Activated CD4-positive, alpha-beta T cell treated with anti-CD3 and anti-CD28 coated beads, Interleukin-2, amount 10 ng/mL, durations not matched to agents 7 days and 5 days (primary cell): ENCODE measurements at regions not wholly inside any gene's neighbourhood (a gene's known extent, or its start where the extent isn't known, plus 50 kb on each side); places are given as distances from the start of the nearest gene placed in this dataset.

Experiments used
- CTCF ChIA-PET: fragments of 350-600 bp; sonication (Branson Sonifier 250); formaldehyde crosslinking; loops from one replicate; lab custom pipeline; 2021; ENCODE audit warnings: antibody characterized with exemption; lab: Charles Lee
- POLR2A ChIA-PET: fragments of 350-600 bp; sonication (Branson Sonifier 250); formaldehyde crosslinking; loops from one replicate; lab custom pipeline; 2021; ENCODE audit warnings: antibody characterized with exemption; lab: Charles Lee
- DNase-seq: peaks from one replicate; pipeline ENCODE4 v3.0.0-alpha.2; 2020
- H3K27ac Mint-ChIP-seq: one replicate; pipeline ENCODE4 v1.8.0; 2021; ENCODE audit warnings: mild to moderate bottlenecking, moderate library complexity, mixed read lengths
- H3K27me3 Mint-ChIP-seq: one replicate; pipeline ENCODE4 v1.8.0; 2021; ENCODE audit warnings: mixed read lengths
- H3K36me3 Mint-ChIP-seq: one replicate; pipeline ENCODE4 v1.8.0; 2021; ENCODE audit warnings: low read depth, mixed read lengths
- H3K4me1 Mint-ChIP-seq: one replicate; pipeline ENCODE4 v1.8.0; 2021; ENCODE audit warnings: mixed read lengths
- H3K4me3 Mint-ChIP-seq: one replicate; pipeline ENCODE4 v1.8.0; 2021; ENCODE audit warnings: mild to moderate bottlenecking, moderate library complexity, mixed read lengths
- H3K9me3 Mint-ChIP-seq: one replicate; pipeline ENCODE4 v1.8.0; 2021; ENCODE audit warnings: mixed read lengths

DNA sequence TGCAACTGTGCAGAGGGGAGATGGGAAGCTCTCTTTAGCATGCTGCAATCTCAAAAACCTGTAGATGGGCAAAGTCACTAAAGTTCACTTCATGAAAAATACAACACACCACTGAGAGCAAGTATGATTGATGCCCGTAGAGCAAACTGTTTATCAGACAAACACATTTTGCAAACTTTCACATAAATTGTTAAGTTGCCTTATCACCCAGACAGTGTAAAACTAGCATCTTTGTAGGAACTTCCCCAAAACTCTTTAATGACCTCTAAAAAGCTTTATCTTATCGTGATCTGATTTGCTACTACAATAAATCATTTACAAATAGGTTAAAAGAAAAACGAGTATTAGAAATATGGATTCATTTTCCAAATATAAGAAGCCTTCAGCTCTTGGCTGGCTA is 391.0 kb downstream of the LMO4 start:
- ChIA-PET POLR2A (no interaction called here), CTCF (no interaction called here)
- H3K27me3 Mint-ChIP-seq: no peaks in the 10 kb centered on the region
- H3K4me3 Mint-ChIP-seq: no peak overlapping the region
- no peaks in the 10 kb centered on the region for H3K4me1 Mint-ChIP-seq
- H3K36me3 Mint-ChIP-seq: no peaks in the 10 kb centered on the region
- no peak for DNase-seq
- H3K27ac Mint-ChIP-seq: no peak overlapping the region
- no peaks in the 10 kb centered on the region for H3K9me3 Mint-ChIP-seq

DNA sequence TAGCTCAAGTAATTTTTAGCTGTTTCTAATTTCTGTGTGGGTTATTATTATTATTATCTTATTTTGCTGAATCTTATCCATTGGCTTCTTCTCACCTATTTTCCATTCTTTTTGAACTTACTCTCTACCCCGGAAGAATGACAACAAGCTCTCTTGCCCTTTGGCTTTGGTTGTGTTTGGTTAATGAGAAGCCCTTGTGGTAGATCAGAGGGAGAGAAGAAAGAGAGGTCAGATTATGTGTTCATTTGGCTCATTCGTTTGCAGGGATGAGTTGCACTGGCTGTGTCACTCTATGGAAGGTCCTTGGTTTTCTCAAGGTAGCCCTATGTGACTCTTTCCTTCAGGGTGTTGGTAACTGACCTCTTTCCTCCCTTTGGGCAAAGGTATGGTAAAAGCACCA is 391.9 kb downstream of the LMO4 start:
- Mint-ChIP-seq H3K27ac (no peak overlapping the region), H3K36me3 (no peaks in the 10 kb centered on the region), H3K27me3 (no peaks in the 10 kb centered on the region), H3K4me1 (no peaks in the 10 kb centered on the region), H3K9me3 (no peaks in the 10 kb centered on the region), H3K4me3 (no peak overlapping the region)
- CTCF ChIA-PET: no interaction called here
- POLR2A ChIA-PET: no interaction called here
- DNase-seq: no peak

DNA sequence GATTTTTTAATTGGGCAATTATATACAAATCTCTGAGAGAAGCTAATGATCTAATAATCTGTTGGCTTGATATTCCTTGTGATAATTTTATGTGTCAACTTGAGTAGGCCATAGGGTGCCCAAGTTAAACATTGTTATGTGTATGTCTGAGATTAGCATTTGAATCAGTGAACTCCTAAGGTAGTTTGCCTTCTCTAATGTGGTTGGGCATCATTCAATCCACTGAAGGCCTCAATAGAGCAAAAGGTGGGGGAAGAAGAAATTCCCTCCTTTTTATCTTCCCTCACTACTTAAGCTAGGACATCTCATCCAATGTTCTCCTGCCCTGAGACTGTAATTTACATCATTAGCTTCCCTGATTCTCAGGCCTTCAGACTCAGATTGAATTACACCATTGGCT is 394.5 kb downstream of the LMO4 start:
- Mint-ChIP-seq H3K27ac (no peak overlapping the region), H3K4me3 (no peak overlapping the region), H3K9me3 (no peaks in the 10 kb centered on the region), H3K4me1 (no peaks in the 10 kb centered on the region), H3K36me3 (no peaks in the 10 kb centered on the region), H3K27me3 (no peaks in the 10 kb centered on the region)
- ChIA-PET POLR2A (no interaction called here), CTCF (no interaction called here)
- DNase-seq: no peak

DNA sequence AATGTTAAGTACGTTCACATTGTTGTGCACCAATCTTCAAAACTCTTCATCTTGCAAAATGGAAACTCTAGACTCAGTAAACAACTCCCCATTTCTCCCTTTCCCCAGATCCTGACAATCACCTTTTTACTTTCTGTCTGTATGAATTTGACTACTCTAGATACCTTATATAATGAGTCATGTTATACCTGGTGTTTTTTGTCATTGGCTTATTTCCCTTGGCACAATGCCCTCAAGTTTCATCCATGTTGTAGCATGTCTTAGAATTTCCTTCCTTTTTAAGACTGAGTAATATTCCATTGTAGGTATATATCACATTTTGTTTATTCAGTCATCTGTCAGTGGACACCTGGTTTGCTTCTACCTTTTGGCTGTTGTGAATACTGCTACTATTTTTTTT is 399.5 kb downstream of the LMO4 start:
- ChIA-PET POLR2A (no interaction called here), CTCF (no interaction called here)
- no peaks in the 10 kb centered on the region for H3K27me3 Mint-ChIP-seq
- DNase-seq: no peak
- H3K4me1 Mint-ChIP-seq: no peaks in the 10 kb centered on the region
- no peak overlapping the region for H3K27ac Mint-ChIP-seq
- no peaks in the 10 kb centered on the region for H3K9me3 Mint-ChIP-seq
- H3K4me3 Mint-ChIP-seq: no peak overlapping the region
- no peaks in the 10 kb centered on the region for H3K36me3 Mint-ChIP-seq

DNA sequence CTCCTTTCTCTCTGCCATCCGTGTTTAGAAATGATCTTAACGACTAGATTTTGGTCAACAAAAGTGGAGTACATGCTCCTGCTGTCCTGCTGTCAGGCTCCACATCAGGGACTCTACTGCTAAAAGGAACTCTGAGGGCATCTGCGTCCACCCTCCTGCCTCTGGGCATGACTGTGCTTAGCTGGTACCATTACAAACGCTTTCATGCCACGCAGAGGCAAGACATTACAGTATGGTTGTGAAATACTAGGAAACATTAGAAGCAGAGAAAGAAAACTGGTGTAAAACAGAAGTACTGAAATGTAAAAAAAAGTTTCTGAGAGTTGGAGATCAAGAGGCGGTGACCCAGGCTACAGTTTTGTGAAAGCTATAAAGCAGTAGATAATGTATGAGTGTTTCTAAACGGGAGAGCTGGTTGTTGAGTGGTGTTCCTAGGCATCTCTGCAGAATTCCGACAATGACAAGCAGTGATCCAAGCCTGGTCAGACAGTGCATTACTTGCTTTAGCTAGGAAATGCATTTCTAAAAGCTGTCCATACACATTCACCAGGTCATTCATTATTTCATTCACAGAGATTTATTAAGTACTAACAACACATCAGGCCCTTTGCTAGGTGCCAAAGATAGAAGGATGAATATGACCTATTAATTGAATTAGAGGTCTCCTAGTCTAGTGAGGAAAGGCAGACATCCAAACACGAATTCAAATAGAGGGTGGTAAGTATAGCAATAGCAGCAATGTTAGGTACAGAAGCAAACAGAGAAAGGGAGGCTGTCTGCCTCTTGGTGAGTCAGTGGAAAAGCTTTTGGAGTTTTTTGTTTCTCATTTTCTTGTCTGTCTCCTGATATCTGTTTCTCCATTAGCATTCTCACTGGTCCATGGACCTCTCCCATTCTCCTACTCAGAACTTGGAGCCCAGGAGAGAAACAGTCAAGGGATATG is 401.9 kb downstream of the LMO4 start:
- Mint-ChIP-seq H3K27ac (no peak overlapping the region), H3K27me3 (peaks cover 3% of the 10 kb centered on the region), H3K9me3 (no peaks in the 10 kb centered on the region), H3K4me3 (no peak overlapping the region), H3K4me1 (no peaks in the 10 kb centered on the region), H3K36me3 (no peaks in the 10 kb centered on the region)
- ChIA-PET CTCF (no interaction called here), POLR2A (no interaction called here)
- DNase-seq: no peak

DNA sequence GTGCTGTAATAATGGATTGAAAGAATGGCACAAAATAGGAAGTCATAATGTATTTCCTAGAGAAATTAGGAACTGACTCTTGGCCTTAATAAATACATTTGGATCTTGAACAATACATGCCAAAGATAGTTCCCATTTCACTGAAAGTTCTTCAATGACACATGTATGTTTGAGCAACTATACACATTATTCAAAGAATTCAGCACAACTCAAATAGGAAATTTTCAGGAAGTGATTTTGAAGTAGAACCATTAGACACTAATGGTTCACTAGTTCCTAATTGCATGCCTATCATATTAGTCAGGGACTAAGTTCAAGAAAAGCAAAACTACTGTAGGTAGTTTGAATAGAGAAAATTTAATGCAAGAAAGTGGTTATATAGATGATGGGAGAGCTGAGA is 404.7 kb downstream of the LMO4 start:
- CTCF ChIA-PET: no interaction called here

DNA sequence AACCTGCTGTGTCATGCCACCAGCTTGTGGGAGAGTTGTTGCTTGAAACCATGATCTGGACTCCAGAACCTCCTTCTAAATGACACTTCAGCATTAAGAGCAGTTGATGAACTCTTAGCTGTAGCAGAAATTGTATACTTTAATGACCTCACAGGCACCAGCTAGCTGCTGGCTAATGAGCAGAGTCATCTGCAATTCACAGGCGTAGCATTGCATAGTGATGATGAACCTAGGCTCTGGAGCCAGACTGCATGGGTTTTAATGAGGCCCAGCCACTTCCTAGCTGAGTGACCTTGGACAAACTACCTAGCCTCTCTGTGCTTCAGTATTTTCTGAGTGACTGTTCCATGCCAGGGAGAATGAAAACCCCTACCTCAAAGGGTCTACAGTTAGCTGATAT is 407.1 kb downstream of the LMO4 start:
- H3K36me3 Mint-ChIP-seq: no peaks in the 10 kb centered on the region
- peaks cover 3% of the 10 kb centered on the region for H3K27me3 Mint-ChIP-seq
- DNase-seq: no peak
- no peaks in the 10 kb centered on the region for H3K4me1 Mint-ChIP-seq
- H3K4me3 Mint-ChIP-seq: no peak overlapping the region
- ChIA-PET CTCF (no interaction called here), POLR2A (no interaction called here)
- H3K9me3 Mint-ChIP-seq: no peaks in the 10 kb centered on the region
- H3K27ac Mint-ChIP-seq: no peak overlapping the region

More for the DNA sequence above, 404.7 kb downstream of the LMO4 start:
- no peak overlapping the region for H3K27ac Mint-ChIP-seq
- H3K9me3 Mint-ChIP-seq: no peaks in the 10 kb centered on the region
- H3K36me3 Mint-ChIP-seq: no peaks in the 10 kb centered on the region
- H3K4me1 Mint-ChIP-seq: no peaks in the 10 kb centered on the region
- H3K27me3 Mint-ChIP-seq: peaks cover 3% of the 10 kb centered on the region
- H3K4me3 Mint-ChIP-seq: no peak overlapping the region
- POLR2A ChIA-PET: no interaction called here
- DNase-seq: no peak

DNA sequence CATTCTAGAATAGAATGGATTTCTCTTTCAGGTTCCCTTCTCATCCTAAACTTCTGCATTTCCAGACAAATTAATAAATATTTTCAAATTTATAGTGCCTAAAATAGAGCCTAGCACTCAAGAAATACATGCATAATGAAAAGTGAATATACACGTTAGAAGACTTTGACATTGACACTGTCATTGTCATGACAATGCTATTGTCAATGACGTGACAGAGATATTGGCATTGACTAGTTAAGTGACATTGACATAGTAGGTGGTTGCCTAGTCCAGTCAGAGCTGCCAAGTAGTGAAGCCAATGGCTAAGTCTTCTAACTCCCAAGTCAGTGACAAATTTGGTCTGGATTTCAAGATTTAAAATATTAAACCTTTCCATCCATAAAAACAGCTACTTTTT is 410.5 kb downstream of the LMO4 start:
- no peak for DNase-seq
- Mint-ChIP-seq H3K4me1 (no peaks in the 10 kb centered on the region), H3K9me3 (no peaks in the 10 kb centered on the region), H3K27ac (no peak overlapping the region), H3K4me3 (no peak overlapping the region), H3K36me3 (no peaks in the 10 kb centered on the region), H3K27me3 (peaks cover 3% of the 10 kb centered on the region)
- CTCF ChIA-PET: interaction anchor here (0.7 kb wide), 1 partner anchor 10 kb away, joined by 4 read pairs; no protein-coding TSS in a partner anchor
- POLR2A ChIA-PET: no interaction called here

DNA sequence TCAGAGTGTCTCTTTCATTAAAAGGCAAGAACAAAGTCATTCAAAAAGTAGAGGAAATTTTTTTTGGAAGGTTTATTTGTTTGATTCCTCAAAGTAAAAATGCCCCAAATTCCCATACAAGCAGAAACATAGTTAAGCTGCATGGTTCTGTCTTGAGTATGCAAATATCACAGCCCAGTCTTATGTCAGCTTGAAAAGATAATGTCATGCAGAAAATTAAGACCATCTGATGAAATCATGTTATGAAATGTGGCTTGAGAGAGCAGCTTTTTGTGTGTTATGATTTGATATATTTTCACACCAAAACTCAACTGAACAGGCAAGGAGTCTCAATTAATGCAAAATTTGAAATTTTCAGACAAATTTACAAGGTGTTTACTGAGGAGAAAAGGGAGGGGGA is 411.0 kb downstream of the LMO4 start:
- Mint-ChIP-seq H3K27ac (no peak overlapping the region), H3K27me3 (peaks cover 3% of the 10 kb centered on the region), H3K4me1 (no peaks in the 10 kb centered on the region), H3K36me3 (no peaks in the 10 kb centered on the region), H3K4me3 (no peak overlapping the region), H3K9me3 (no peaks in the 10 kb centered on the region)
- ChIA-PET CTCF (no interaction called here), POLR2A (no interaction called here)
- DNase-seq: no peak

DNA sequence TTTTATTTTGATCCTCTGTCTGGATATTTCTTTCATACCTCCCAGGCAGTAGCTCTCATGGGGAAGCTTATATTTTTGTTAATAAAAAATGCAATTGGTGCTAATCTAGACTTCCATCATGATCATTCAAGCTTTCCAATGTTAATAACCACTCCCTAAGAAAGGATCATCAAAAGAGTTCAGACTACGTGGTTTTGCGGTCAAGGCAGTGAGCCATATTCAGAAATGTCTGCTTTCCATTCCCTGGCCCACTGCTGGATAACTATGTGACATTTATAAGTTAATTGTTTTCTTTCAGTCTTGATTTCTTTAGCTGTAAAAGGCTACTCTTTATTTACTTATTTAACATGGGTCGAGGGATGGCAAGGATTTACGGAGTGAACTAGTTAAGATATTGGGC is 414.6 kb downstream of the LMO4 start:
- ChIA-PET POLR2A (no interaction called here), CTCF (no interaction called here)
- no peaks in the 10 kb centered on the region for H3K27me3 Mint-ChIP-seq
- H3K4me3 Mint-ChIP-seq: no peak overlapping the region
- H3K27ac Mint-ChIP-seq: no peak overlapping the region
- no peak for DNase-seq
- no peaks in the 10 kb centered on the region for H3K9me3 Mint-ChIP-seq
- H3K36me3 Mint-ChIP-seq: no peaks in the 10 kb centered on the region
- no peaks in the 10 kb centered on the region for H3K4me1 Mint-ChIP-seq

DNA sequence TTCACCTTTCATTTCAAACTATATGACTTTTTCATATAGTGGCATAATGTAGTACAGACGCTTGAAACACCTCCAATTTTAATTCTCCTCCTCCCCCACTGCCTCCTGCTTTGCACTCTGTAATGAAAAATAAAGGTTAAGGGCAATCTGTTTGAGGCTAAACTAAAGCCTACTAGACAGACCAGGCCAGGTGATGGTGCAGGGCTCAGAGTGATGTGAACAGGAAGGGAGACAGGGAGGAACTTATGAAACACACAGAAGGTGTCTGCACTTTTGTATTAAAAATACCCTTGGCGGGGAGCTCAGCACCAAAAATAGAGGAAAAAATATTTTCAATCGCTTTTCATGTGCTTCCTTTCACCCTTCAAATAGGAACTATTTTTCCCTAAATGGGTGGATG is 415.4 kb downstream of the LMO4 start:
- Mint-ChIP-seq H3K27ac (no peak overlapping the region), H3K4me3 (no peak overlapping the region), H3K4me1 (no peaks in the 10 kb centered on the region), H3K36me3 (no peaks in the 10 kb centered on the region), H3K27me3 (no peaks in the 10 kb centered on the region), H3K9me3 (no peaks in the 10 kb centered on the region)
- no peak for DNase-seq
- POLR2A ChIA-PET: no interaction called here
- CTCF ChIA-PET: no interaction called here

DNA sequence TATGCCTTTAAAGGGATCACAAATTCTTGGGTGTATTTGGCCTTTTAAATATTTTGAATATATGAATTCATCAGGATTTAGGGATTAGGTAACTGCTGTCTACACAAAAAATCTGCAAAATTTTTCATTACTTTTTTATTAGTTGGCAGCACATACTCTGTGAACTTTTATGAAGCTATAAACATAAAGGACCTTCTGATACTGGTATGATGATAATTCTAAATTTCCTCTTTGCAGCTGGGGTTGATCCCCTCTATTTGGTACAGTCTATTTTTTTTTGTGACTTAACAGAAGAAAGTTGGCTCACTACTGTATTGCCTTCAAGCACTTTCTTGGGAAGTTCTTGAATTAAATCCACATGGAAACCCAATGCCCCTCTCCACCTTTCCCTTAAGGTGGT is 416.1 kb downstream of the LMO4 start:
- Mint-ChIP-seq H3K9me3 (no peaks in the 10 kb centered on the region), H3K4me1 (no peaks in the 10 kb centered on the region), H3K27ac (no peak overlapping the region), H3K4me3 (no peak overlapping the region), H3K27me3 (no peaks in the 10 kb centered on the region), H3K36me3 (no peaks in the 10 kb centered on the region)
- ChIA-PET POLR2A (no interaction called here), CTCF (no interaction called here)
- DNase-seq: no peak

DNA sequence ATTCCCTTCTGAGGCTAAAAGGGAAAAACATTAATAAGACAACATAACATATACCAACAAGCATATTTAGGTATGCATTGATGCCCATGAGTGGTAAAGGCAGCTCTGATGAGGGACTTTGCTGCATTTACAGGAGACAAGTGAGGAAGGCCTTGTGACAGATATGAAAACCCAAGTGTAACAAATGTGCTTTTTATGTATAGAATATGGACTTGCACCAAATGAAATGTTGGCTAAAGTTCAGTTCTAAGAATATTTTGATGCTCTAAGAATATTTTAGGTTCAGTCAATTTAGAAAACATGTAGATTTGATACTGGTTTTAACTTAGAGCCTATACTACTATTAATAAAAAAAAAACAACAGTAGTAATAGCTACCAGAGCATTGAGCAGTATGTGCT is 424.7 kb downstream of the LMO4 start:
- no peaks in the 10 kb centered on the region for H3K9me3 Mint-ChIP-seq
- H3K4me3 Mint-ChIP-seq: no peak overlapping the region
- no peaks in the 10 kb centered on the region for H3K36me3 Mint-ChIP-seq
- H3K4me1 Mint-ChIP-seq: no peaks in the 10 kb centered on the region
- ChIA-PET POLR2A (no interaction called here), CTCF (no interaction called here)
- DNase-seq: no peak
- no peak overlapping the region for H3K27ac Mint-ChIP-seq
- H3K27me3 Mint-ChIP-seq: no peaks in the 10 kb centered on the region

DNA sequence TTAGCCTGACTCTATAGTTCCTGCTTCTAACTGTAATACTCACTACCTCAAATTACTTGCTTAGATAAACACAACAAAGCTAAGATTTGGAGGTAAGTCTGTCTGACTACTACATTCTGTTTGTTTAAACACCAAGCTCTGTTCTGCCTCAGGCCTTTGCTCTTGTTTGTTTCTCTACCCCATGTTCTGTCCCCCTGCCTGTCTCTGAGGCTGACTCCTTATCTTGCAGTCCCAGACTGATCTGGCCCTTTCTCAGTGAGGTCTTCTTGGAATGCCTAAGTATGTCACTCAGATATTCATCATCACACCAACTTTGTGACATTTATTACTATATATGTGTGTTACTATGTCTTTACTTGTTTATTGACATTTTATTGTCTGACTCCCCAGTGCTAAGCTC is 425.5 kb downstream of the LMO4 start:
- no peak for DNase-seq
- Mint-ChIP-seq H3K9me3 (no peaks in the 10 kb centered on the region), H3K36me3 (no peaks in the 10 kb centered on the region), H3K4me3 (no peak overlapping the region), H3K4me1 (no peaks in the 10 kb centered on the region), H3K27ac (no peak overlapping the region), H3K27me3 (no peaks in the 10 kb centered on the region)
- CTCF ChIA-PET: no interaction called here
- POLR2A ChIA-PET: no interaction called here
